Anterior cingulate cortex (tissue), 58 donors: ENCODE measurements at regions not wholly inside any gene's neighbourhood (a gene's known extent, or its start where the extent isn't known, plus 50 kb on each side); places are given as distances from the start of the nearest gene placed in this dataset.

Experiments used
- DNase-seq, 58 donors: peaks; one replicate each; lab custom pipeline; 2025; lab: John Stamatoyannopoulos, UW

- DNase-seq, result no peak
Observed at GRCh38 chr2:33660416-33661123, 61.5 kb upstream of the FAM98A start.

- DNase-seq, result no peak
Observed at GRCh38 chr2:33655626-33656320, 56.7 kb upstream of the FAM98A start.

- DNase-seq, result no peak
Observed at GRCh38 chr2:33652830-33653229, 53.7 kb upstream of the FAM98A start.

- peak in 1 of 58 donors; percentile 9 for DNase-seq
Observed at GRCh38 chr2:33650171-33650570, 51.1 kb upstream of the FAM98A start.
